ENCODE measurements at regions not wholly inside any gene's neighbourhood (a gene's known extent, or its start where the extent isn't known, plus 50 kb on each side); places are given as distances from the start of the nearest gene placed in this dataset.

DNA sequence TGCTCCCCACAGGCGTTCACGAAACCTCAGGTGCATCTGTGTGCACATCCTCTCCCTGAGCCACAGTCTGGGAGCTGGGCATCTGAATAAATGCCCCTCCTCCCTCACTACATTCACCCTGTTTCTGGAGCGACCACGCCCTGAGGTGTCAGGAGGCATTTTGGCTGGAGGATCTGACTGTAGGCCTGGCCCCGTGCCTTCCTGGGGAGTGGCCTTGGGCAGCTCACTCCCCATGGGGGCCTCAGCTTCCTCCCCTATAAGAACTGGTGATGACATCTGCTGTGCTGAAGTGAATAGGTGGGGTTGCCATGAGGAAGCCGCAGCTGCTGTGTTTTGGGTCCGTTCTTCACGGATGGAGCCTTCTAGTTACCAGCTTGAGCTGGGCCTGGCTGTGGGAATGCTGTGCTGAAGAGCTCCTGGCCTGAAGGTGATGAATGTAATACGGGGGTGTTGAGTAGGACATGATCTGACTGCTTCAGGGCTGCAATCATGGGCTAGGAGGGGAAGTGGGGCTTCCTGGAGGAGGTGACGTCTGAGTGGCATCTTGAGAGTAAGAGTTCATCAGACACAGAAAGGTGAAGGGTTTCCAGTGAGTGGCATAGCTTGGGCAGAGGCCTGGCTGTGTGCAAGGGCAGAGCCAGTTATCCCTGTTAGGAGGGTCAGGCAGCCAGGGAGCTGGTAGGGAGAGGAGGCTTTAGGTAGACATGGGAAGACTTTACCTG is 58.2 kb downstream of the GLI2 start:
- ATAC-seq (no peak), DNase-seq (no peak)
- Mint-ChIP-seq H3K9me3 (no peaks in the 10 kb centered on the region), H3K36me3 (no peaks in the 10 kb centered on the region), H3K4me3 (no peak overlapping the region), H3K27ac (peak overlapping the region in 1 of 9 donors; percentile 9), H3K4me1 (peaks cover 0 to 5% (median 0%) of the 10 kb centered on the region in 7 donors), H3K27me3 (no peaks in the 10 kb centered on the region)
- intact Hi-C loops (cut with micrococcal nuclease) = no loop called here
- ChIA-PET CTCF (no interaction called here), POLR2A (no interaction called here)
- no peak overlapping the region for H3K27ac ChIP-seq (ENCODE audit: low read depth, low read length)
- H3K27me3 ChIP-seq (ENCODE audit: control insufficient read depth in 2 of 2, insufficient read depth in 2 of 2, low read length in 2 of 2) = no peaks in the 10 kb centered on the region
- H3K9me3 ChIP-seq (ENCODE audit: control insufficient read depth in 2 of 3, low read length in 3 of 3) = no peaks in the 10 kb centered on the region
- H3K4me1 ChIP-seq (ENCODE audit: control insufficient read depth in 2 of 2, insufficient read depth in 2 of 2, low read length in 2 of 2) = no peaks in the 10 kb centered on the region
- H3K36me3 ChIP-seq (ENCODE audit: control insufficient read depth in 2 of 3, insufficient read depth in 3 of 3, low read length in 3 of 3) = no peaks in the 10 kb centered on the region
- H3K4me3 ChIP-seq (ENCODE audit: low read length) = no peak overlapping the region

DNA sequence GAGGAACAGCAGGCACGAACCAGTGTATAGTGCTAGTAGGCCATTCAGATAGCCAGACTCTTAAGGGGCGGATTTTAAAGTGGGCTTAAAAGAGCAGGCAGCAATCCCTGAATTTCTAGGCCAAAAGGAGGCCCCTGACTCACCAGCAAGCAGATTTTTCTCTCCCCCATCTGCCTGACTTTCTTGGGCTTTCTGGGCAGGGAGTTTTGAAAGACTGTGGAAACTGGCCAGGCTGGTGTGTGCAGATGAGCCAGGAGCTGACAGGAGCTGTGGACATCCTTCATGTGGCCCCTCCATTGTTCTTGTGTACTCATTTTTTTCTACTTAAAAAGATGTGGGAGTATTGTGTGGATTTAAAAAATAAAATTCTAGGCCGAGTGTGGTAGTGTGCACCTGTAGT is 59.0 kb downstream of the GLI2 start:
- H3K36me3 Mint-ChIP-seq = no peaks in the 10 kb centered on the region
- H3K27ac ChIP-seq (ENCODE audit: low read depth, low read length) = no peak overlapping the region
- H3K4me3 Mint-ChIP-seq = no peak overlapping the region
- peaks cover 0 to 3% (median 0%) of the 10 kb centered on the region in 5 donors for H3K27me3 Mint-ChIP-seq
- peaks cover 0 to 5% (median 0%) of the 10 kb centered on the region in 7 donors for H3K4me1 Mint-ChIP-seq
- H3K27me3 ChIP-seq (ENCODE audit: control insufficient read depth in 2 of 2, insufficient read depth in 2 of 2, low read length in 2 of 2) = no peaks in the 10 kb centered on the region
- DNase-seq = no peak
- no peak for ATAC-seq
- no peaks in the 10 kb centered on the region for H3K36me3 ChIP-seq (ENCODE audit: control insufficient read depth in 2 of 3, insufficient read depth in 3 of 3, low read length in 3 of 3)
- CTCF ChIA-PET = no interaction called here
- intact Hi-C loops (cut with micrococcal nuclease) = no loop called here
- no peaks in the 10 kb centered on the region for H3K4me1 ChIP-seq (ENCODE audit: control insufficient read depth in 2 of 2, insufficient read depth in 2 of 2, low read length in 2 of 2)
- POLR2A ChIA-PET = no interaction called here
- no peak overlapping the region for H3K4me3 ChIP-seq (ENCODE audit: low read length)
- H3K9me3 ChIP-seq (ENCODE audit: control insufficient read depth in 2 of 3, low read length in 3 of 3) = no peaks in the 10 kb centered on the region
- H3K27ac Mint-ChIP-seq = no peak overlapping the region
- H3K9me3 Mint-ChIP-seq = no peaks in the 10 kb centered on the region

DNA sequence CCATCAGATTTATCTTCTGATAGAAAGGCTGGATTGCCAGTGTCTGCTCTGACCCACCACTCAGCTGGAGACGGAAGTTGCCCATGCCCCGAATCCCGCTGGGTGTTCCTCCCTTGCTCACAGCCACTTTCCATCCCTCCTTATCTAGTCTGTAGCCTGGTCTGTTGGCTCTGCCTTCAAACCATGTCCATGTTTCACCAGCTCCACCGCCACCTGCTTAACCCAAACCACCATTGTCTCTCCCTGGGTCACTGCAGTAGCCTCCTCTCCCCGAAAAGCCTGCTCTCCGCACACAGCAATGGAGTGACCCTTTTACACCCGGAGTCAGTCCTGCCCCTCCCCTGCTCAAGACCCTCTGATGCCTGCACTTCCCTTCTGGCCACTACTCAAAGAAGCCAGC is 60.4 kb downstream of the GLI2 start:
- DNase-seq = no peak
- H3K36me3 ChIP-seq (ENCODE audit: control insufficient read depth in 2 of 3, insufficient read depth in 3 of 3, low read length in 3 of 3) = no peaks in the 10 kb centered on the region
- H3K4me1 ChIP-seq (ENCODE audit: control insufficient read depth in 2 of 2, insufficient read depth in 2 of 2, low read length in 2 of 2) = no peaks in the 10 kb centered on the region
- H3K27me3 ChIP-seq (ENCODE audit: control insufficient read depth in 2 of 2, insufficient read depth in 2 of 2, low read length in 2 of 2) = no peaks in the 10 kb centered on the region
- no peak for ATAC-seq
- no peak overlapping the region for H3K27ac Mint-ChIP-seq
- H3K27me3 Mint-ChIP-seq = peaks cover 0 to 6% (median 0%) of the 10 kb centered on the region in 5 donors
- intact Hi-C loops (cut with micrococcal nuclease) = no loop called here
- peaks cover 0 to 2% (median 0%) of the 10 kb centered on the region in 11 donors for H3K9me3 Mint-ChIP-seq
- no peaks in the 10 kb centered on the region for H3K36me3 Mint-ChIP-seq
- CTCF ChIA-PET = no interaction called here
- no peak overlapping the region for H3K27ac ChIP-seq (ENCODE audit: low read depth, low read length)
- no peaks in the 10 kb centered on the region for H3K9me3 ChIP-seq (ENCODE audit: control insufficient read depth in 2 of 3, low read length in 3 of 3)
- H3K4me3 ChIP-seq (ENCODE audit: low read length) = no peak overlapping the region
- H3K4me1 Mint-ChIP-seq = peaks cover 0 to 5% (median 0%) of the 10 kb centered on the region in 7 donors
- POLR2A ChIA-PET = no interaction called here
- H3K4me3 Mint-ChIP-seq = no peak overlapping the region

DNA sequence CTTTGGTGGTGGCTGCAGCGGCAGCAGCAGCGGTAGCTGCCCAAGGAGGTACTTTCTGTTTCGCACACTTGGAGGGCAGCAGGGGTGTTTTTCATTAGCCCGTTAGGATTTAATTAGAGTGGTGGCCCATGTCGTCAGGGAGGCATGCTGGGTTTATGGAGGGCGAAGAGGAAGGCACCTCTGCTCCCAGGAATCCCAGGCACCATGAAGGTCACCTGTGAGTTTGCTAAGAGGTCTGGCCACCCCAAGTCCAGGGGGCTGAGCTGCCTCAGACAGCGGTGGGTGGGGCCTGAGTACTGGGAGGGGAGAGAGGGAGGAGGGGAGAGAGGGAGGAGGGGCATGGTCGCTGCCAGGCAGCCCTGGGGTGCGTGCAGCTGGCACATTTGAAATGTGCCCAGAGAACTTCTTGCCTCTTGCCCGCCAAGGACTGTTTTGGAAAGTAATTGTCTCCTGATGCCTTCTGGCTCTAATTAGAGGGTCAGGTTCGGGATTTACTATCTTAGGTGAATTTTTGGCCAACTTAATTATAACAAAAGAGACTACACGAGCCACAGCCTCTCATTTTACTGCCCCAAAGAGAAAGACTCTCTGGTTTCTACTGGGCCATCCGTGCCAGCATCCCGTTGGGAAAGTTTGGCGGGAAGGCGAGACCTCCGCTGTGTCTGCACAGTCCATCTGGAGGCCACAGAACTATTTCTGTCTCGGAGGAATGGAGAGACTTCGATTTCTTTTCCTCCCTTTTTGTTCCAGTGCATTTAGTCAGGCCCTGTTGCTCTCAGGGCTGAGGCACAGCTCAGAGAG is 62.0 kb downstream of the GLI2 start:
- intact Hi-C loops (cut with micrococcal nuclease) = no loop called here
- POLR2A ChIA-PET = no interaction called here
- H3K36me3 Mint-ChIP-seq = no peaks in the 10 kb centered on the region
- DNase-seq (no peak), ATAC-seq (no peak)
- H3K27me3 Mint-ChIP-seq = peaks cover 0 to 6% (median 0%) of the 10 kb centered on the region in 5 donors
- peaks cover 0 to 2% (median 0%) of the 10 kb centered on the region in 11 donors for H3K9me3 Mint-ChIP-seq
- Histone ChIP-seq H3K36me3 (ENCODE audit: control insufficient read depth in 2 of 3, insufficient read depth in 3 of 3, low read length in 3 of 3) (no peaks in the 10 kb centered on the region), H3K9me3 (ENCODE audit: control insufficient read depth in 2 of 3, low read length in 3 of 3) (no peaks in the 10 kb centered on the region), H3K4me1 (ENCODE audit: control insufficient read depth in 2 of 2, insufficient read depth in 2 of 2, low read length in 2 of 2) (no peaks in the 10 kb centered on the region), H3K27ac (ENCODE audit: low read depth, low read length) (no peak overlapping the region), H3K27me3 (ENCODE audit: control insufficient read depth in 2 of 2, insufficient read depth in 2 of 2, low read length in 2 of 2) (no peaks in the 10 kb centered on the region), H3K4me3 (ENCODE audit: low read length) (no peak overlapping the region)
- H3K4me3 Mint-ChIP-seq = no peak overlapping the region
- no peak overlapping the region for H3K27ac Mint-ChIP-seq
- peaks cover 0 to 5% (median 0%) of the 10 kb centered on the region in 7 donors for H3K4me1 Mint-ChIP-seq
- CTCF ChIA-PET = no interaction called here

DNA sequence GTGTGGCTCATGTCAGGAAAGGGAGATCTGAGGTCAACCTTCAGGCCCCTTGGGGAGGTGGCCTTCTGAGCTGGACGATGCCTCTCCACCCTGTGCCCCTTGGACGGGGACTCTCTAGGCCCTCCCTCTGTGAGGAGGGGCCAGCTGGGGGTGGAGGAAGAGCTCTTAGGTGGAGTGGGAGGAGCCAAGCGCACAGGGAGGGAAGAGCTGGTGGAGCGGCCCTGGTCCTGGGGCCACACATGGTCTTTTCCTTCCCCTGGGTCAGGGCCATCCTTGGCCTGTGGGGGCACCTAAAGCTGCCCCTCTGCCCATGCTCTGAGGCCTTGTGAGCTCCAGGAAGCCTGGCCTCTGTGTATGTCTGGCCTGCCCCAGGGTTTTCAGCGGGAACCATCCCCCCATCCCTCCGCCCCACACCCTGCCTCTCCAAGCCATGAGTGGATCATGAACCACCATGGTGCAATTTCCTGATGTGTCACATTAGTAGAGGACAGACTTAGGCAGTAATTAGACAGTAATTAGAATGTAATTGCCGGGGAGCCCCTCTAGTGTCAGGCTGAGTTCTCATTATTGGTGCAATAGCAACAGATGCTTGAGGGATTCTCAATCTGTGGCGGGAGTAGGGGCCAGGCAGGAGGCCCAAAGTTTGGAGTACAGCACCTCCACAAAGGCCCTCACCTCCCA is 63.0 kb downstream of the GLI2 start:
- no peak for DNase-seq
- Mint-ChIP-seq H3K36me3 (no peaks in the 10 kb centered on the region), H3K4me1 (peaks cover 0 to 5% (median 0%) of the 10 kb centered on the region in 7 donors), H3K27ac (no peak overlapping the region), H3K27me3 (peaks cover 0 to 6% (median 0%) of the 10 kb centered on the region in 5 donors), H3K9me3 (peaks cover 0 to 2% (median 0%) of the 10 kb centered on the region in 11 donors), H3K4me3 (no peak overlapping the region)
- CTCF ChIA-PET = no interaction called here
- Histone ChIP-seq H3K4me1 (ENCODE audit: control insufficient read depth in 2 of 2, insufficient read depth in 2 of 2, low read length in 2 of 2) (no peaks in the 10 kb centered on the region), H3K9me3 (ENCODE audit: control insufficient read depth in 2 of 3, low read length in 3 of 3) (no peaks in the 10 kb centered on the region), H3K4me3 (ENCODE audit: low read length) (no peak overlapping the region), H3K27ac (ENCODE audit: low read depth, low read length) (no peak overlapping the region), H3K27me3 (ENCODE audit: control insufficient read depth in 2 of 2, insufficient read depth in 2 of 2, low read length in 2 of 2) (no peaks in the 10 kb centered on the region), H3K36me3 (ENCODE audit: control insufficient read depth in 2 of 3, insufficient read depth in 3 of 3, low read length in 3 of 3) (no peaks in the 10 kb centered on the region)
- ATAC-seq = no peak
- POLR2A ChIA-PET = no interaction called here
- intact Hi-C loops (cut with micrococcal nuclease) = no loop called here

DNA sequence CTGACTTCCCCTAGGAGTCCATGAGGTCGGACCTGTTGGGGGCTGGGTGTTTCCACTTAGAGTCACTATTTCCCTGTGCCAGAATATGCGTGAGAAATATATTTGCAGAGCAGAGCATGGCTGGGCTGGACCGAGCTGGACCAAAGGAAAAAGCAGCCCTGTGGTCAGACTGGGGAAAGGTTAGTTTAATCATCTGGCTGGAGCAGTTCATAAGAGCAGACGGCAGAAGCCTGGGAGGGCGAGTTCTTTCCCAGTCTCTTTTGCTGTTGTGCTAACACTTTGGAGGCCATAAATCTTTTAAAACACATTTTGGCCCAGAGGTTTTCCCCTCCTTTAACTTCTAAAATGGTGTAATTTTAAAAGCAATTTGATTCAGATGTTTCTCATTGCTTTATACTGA is 66.5 kb downstream of the GLI2 start:
- CTCF ChIA-PET = no interaction called here
- intact Hi-C loops (cut with micrococcal nuclease) = no loop called here

More for the DNA sequence above, 66.5 kb downstream of the GLI2 start:
- peaks cover 0 to 6% (median 0%) of the 10 kb centered on the region in 5 donors for H3K27me3 Mint-ChIP-seq
- no peak overlapping the region for H3K4me3 Mint-ChIP-seq
- POLR2A ChIA-PET = no interaction called here
- no peak for ATAC-seq
- Histone ChIP-seq H3K36me3 (ENCODE audit: control insufficient read depth in 2 of 3, insufficient read depth in 3 of 3, low read length in 3 of 3) (no peaks in the 10 kb centered on the region), H3K27ac (ENCODE audit: low read depth, low read length) (no peak overlapping the region), H3K9me3 (ENCODE audit: control insufficient read depth in 2 of 3, low read length in 3 of 3) (no peaks in the 10 kb centered on the region), H3K4me1 (ENCODE audit: control insufficient read depth in 2 of 2, insufficient read depth in 2 of 2, low read length in 2 of 2) (no peaks in the 10 kb centered on the region), H3K4me3 (ENCODE audit: low read length) (no peak overlapping the region), H3K27me3 (ENCODE audit: control insufficient read depth in 2 of 2, insufficient read depth in 2 of 2, low read length in 2 of 2) (no peaks in the 10 kb centered on the region)
- DNase-seq = no peak
- peaks cover 0 to 2% (median 0%) of the 10 kb centered on the region in 11 donors for H3K9me3 Mint-ChIP-seq
- H3K4me1 Mint-ChIP-seq = no peaks in the 10 kb centered on the region
- no peaks in the 10 kb centered on the region for H3K36me3 Mint-ChIP-seq
- no peak overlapping the region for H3K27ac Mint-ChIP-seq

All from naive thymus-derived CD4-positive, alpha-beta T cell (primary cell).